ENCODE measurements at regions not wholly inside any gene's neighbourhood (a gene's known extent, or its start where the extent isn't known, plus 50 kb on each side); places are given as distances from the start of the nearest gene placed in this dataset.

DNA sequence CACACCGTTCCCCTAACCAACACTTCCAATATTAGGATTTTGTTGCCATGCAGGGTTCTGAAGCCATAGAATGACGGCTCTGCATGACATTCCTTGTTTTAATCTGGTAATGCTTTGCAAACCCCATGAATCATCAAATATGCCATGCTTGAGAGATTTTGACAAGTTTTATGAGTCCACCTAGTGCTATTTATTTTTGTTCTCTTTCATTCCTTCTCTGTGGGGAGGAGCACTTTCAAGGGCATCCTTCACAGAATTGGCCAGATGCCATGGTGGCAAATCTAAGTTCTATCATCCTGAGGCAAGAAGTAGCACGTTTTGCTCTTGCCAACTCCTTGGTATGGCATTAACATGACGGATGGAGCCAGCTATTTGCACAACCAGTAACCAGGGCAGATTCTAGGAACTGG, 268.4 kb downstream of the FAM76B start:
- no peaks in the 10 kb centered on the region for H3K9me3 ChIP-seq (ENCODE audit: low read depth, low read length, poor library complexity, severe bottlenecking)
- TF ChIP-seq, protein P1, sequence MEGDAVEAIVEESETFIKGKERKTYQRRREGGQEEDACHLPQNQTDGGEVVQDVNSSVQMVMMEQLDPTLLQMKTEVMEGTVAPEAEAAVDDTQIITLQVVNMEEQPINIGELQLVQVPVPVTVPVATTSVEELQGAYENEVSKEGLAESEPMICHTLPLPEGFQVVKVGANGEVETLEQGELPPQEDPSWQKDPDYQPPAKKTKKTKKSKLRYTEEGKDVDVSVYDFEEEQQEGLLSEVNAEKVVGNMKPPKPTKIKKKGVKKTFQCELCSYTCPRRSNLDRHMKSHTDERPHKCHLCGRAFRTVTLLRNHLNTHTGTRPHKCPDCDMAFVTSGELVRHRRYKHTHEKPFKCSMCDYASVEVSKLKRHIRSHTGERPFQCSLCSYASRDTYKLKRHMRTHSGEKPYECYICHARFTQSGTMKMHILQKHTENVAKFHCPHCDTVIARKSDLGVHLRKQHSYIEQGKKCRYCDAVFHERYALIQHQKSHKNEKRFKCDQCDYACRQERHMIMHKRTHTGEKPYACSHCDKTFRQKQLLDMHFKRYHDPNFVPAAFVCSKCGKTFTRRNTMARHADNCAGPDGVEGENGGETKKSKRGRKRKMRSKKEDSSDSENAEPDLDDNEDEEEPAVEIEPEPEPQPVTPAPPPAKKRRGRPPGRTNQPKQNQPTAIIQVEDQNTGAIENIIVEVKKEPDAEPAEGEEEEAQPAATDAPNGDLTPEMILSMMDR (conservative IDR thresholded peaks at IDR 0.05; ENCODE audit: low read depth, low read length), result no peak
- no peak for TF ChIP-seq EZH2 (IDR thresholded peaks at IDR 0.05; ENCODE audit: borderline replicate concordance, low read depth, low read length, poor library complexity, severe bottlenecking)
- ChIA-PET POLR2A (ENCODE audit: low non-redundant PET) (no interaction called here), CTCF (no interaction called here)
- DNase-seq (ENCODE audit: low spot score), result peak; percentile 96
- no peak overlapping the region for H3K27ac ChIP-seq (ENCODE audit: low read depth, low read length, poor library complexity, severe bottlenecking)
- peaks cover 26% of the 10 kb centered on the region for H3K4me1 ChIP-seq (ENCODE audit: insufficient read depth, low read length, poor library complexity, severe bottlenecking)
- peaks cover 35% of the 10 kb centered on the region for H3K27me3 ChIP-seq (replicated peaks; ENCODE audit: insufficient read depth, low read depth, low read length, poor library complexity)
- no TSS peak for BruUV-seq (replicated peaks)
- intact Hi-C loops (cut with micrococcal nuclease; ENCODE audit: unreplicated experiment), result loop anchor here (5.0 to 10.0 kb wide), 2 partner anchors 184 to 369 kb away; no protein-coding TSS in a partner anchor
- H3K4me3 ChIP-seq (ENCODE audit: low read depth, low read length, poor library complexity, severe bottlenecking), result no peak overlapping the region
- H3K36me3 ChIP-seq (ENCODE audit: insufficient read depth, low read length, poor library complexity, severe bottlenecking), result no peaks in the 10 kb centered on the region

- CTCF ChIA-PET, result no interaction called here
- peak; percentile 18 for DNase-seq (ENCODE audit: low spot score)
- no peaks in the 10 kb centered on the region for H3K9me3 ChIP-seq (ENCODE audit: low read depth, low read length, poor library complexity, severe bottlenecking)
- peaks cover 40% of the 10 kb centered on the region for H3K27me3 ChIP-seq (replicated peaks; ENCODE audit: insufficient read depth, low read depth, low read length, poor library complexity)
- POLR2A ChIA-PET (ENCODE audit: low non-redundant PET), result no interaction called here
- BruUV-seq (replicated peaks), result no TSS peak
- TF ChIP-seq, protein P1 (conservative IDR thresholded peaks at IDR 0.05; ENCODE audit: low read depth, low read length), result no peak
- no peak for TF ChIP-seq EZH2 (IDR thresholded peaks at IDR 0.05; ENCODE audit: borderline replicate concordance, low read depth, low read length, poor library complexity, severe bottlenecking)
- H3K4me3 ChIP-seq (ENCODE audit: low read depth, low read length, poor library complexity, severe bottlenecking), result no peak overlapping the region
- H3K4me1 ChIP-seq (ENCODE audit: insufficient read depth, low read length, poor library complexity, severe bottlenecking), result peaks cover 22% of the 10 kb centered on the region
- intact Hi-C loops (cut with micrococcal nuclease; ENCODE audit: unreplicated experiment), result loop anchor here (5.0 to 10.0 kb wide), 2 partner anchors 184 to 368 kb away; no protein-coding TSS in a partner anchor
- no peak overlapping the region for H3K27ac ChIP-seq (ENCODE audit: low read depth, low read length, poor library complexity, severe bottlenecking)
- H3K36me3 ChIP-seq (ENCODE audit: insufficient read depth, low read length, poor library complexity, severe bottlenecking), result no peaks in the 10 kb centered on the region
Measured at GRCh38 chr11:95520369-95521132, 269.0 kb downstream of the FAM76B start.

DNA sequence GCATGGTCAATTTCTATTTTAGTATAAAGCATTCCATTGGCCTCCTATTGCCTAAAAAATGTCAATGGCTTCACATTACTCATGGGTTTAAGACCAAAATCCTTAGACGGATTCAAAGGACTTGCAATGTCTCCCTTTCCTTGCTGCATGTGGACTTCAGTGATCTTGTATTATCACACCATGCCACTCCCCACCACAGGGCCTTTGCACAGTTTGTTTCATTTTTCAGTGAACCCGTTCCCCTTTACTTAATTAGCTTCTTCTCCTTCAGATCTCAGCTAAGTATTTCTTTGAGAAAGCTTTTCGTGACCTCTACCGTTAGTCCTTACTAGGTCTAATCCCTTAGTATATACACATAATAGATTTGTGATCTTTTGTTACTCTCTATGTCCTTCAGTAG, 269.7 kb downstream of the FAM76B start:
- peaks cover 22% of the 10 kb centered on the region for H3K4me1 ChIP-seq (ENCODE audit: insufficient read depth, low read length, poor library complexity, severe bottlenecking)
- no peak overlapping the region for H3K4me3 ChIP-seq (ENCODE audit: low read depth, low read length, poor library complexity, severe bottlenecking)
- BruUV-seq (replicated peaks), result no TSS peak
- no peak overlapping the region for H3K27ac ChIP-seq (ENCODE audit: low read depth, low read length, poor library complexity, severe bottlenecking)
- no peak for DNase-seq (ENCODE audit: low spot score)
- H3K36me3 ChIP-seq (ENCODE audit: insufficient read depth, low read length, poor library complexity, severe bottlenecking), result no peaks in the 10 kb centered on the region
- intact Hi-C loops (cut with micrococcal nuclease; ENCODE audit: unreplicated experiment), result loop anchor here (5.0 to 10.0 kb wide), 2 partner anchors 185 to 368 kb away; no protein-coding TSS in a partner anchor
- H3K27me3 ChIP-seq (replicated peaks; ENCODE audit: insufficient read depth, low read depth, low read length, poor library complexity), result peaks cover 40% of the 10 kb centered on the region
- no peaks in the 10 kb centered on the region for H3K9me3 ChIP-seq (ENCODE audit: low read depth, low read length, poor library complexity, severe bottlenecking)
- TF ChIP-seq, protein P1 (conservative IDR thresholded peaks at IDR 0.05; ENCODE audit: low read depth, low read length), result no peak
- no peak for TF ChIP-seq EZH2 (IDR thresholded peaks at IDR 0.05; ENCODE audit: borderline replicate concordance, low read depth, low read length, poor library complexity, severe bottlenecking)
- ChIA-PET POLR2A (ENCODE audit: low non-redundant PET) (no interaction called here), CTCF (no interaction called here)

All from A673 (cell line).